IPS DF 4.7 (cell line): ENCODE measurements at regions not wholly inside any gene's neighbourhood (a gene's known extent, or its start where the extent isn't known, plus 50 kb on each side); places are given as distances from the start of the nearest gene placed in this dataset.

Experiments
- DNase-seq: peaks from one replicate; pipeline ENCODE4 v3.0.0-alpha.2; 2013; ENCODE audit warnings: low spot score; ENCODE audit errors: extremely low read depth

DNA sequence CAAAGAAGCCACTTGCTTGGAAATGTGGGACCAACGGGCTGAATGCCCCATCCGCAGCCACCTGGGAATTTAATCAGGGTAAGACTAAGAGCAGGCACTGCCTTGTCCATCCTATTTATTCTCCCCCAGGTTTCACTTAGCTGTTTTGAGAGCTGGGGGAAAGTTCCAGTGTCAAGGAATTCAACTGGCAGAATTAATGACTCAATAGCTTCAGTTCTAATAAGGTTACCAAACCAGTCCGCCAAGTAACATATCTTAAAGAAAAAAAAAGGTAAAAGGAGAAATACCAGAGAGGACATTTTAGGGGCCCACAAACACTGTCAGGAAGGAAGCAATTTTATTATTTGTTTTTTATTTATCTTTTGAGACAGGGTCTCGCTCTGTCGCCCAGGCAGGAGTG is 157.6 kb upstream of the SOD1 start:
- DNase-seq: no peak

DNA sequence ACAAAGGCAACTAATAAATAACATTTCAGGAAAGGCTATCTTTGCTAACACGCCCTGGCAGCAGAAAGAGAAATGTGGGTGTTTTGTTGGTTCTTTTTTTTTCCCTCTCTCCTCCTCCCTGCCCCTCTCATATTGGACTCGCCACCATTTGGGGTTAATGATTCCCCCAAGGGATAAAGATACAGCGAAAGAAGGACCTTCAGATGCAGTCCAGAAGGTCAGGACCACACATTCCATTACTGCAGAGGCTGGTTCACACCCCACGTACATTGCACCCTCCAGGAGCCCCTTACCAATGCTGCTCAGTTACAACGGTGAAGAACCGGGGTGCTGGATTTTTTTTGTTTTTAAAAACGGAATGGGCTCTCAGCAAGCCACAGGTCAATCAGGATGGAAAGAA is 156.9 kb upstream of the TIAM1 start:
- DNase-seq: no peak

DNA sequence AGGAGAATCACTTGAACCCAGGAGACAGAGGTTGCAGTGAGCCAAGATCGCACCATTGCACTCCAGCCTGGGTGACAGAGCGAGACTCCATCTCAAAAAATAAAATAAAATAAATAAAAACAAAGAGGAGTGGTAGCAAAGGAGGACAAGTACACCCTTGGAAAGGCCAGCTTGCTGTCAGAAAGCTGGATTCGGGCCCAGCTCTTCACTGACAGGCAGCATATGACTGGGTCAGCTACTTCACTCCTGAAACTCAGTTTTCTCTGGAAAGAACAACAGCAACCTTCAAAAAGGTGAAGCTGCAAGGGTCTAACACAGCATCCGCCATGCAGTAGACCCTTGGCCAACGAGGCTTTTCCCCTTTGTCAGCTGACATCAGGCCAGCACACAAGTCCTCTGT is 156.0 kb upstream of the TIAM1 start:
- no peak for DNase-seq

DNA sequence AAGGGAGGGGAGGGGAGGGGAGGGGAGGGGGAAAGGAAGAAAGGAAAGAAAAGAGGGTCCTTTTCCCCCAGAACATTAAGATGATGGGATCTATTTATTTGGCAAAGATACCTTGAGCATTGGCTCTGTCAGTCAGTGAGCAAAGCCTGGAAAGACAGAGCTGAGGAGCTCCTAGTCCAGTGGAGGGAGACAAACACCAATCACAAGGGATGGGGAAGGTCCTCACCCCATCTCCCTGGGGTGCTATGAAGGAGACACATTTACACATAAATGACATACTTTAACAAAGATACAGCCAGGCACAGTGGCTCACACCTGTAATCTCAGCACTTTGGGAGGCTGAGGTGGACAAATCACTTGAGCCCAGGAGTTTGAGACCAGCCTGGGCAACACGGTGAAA is 154.9 kb upstream of the TIAM1 start:
- DNase-seq: no peak

DNA sequence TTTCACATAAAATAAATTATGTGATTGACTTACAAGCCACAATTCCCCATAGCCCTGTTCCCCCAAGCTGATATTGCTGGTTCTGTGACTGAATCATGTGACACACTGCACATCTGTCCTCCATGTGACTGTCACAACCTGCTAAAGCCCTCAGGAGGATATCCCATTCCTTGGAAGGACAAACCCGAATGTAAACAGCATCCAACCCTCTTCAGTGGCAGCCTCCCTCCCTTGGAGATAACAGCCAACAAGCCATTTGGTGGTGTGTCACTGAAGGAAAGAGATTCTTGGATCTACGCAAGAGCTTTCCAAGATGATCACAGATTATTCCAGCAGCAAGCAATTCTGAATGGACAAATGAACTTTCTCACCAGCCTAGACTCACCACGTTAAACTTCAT is 153.9 kb upstream of the TIAM1 start:
- no peak for DNase-seq

DNA sequence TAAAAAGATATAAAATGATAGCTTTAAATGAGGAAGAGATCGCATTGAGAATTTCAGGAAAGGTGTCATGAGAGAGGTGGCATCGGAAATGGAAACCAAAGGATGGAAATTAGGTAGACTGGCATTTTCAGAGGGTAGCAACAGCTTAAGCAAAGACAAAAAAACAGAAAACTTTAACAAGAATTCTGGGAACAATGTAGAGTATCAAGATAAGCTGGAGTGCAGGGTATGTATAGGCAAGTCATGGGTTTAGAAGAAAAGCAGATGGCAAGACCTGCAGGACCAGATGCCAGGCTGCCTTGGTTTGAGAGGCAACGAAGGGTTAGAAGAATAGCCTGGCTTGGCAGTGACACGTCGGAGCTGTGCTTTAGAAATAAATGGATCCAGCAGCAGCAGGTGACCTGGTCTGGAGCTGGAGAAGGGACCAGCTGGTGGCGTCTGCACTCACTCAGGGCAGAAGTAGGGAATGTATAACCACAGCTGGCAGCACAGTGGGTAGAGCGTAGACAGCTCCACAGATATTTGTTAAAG is 149.4 kb upstream of the TIAM1 start:
- DNase-seq: no peak

DNA sequence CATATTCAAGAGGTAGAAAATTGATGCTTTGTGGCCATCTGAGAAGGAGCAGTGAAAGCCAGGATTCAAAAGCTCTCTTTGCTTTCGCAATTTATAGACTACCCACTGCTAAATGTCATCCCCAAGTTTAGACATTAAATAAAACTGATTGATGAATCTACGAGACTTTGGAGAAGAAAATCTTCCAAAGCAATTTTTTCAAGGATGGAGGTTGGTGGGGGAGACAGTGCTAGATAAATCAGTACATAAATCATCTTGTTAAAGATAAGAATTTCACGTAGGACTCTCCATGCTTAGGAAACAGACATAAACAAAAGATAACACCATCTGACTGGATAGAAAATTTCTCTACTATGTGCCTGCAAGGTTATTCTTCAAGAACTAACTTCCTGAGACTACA is 147.6 kb upstream of the TIAM1 start:
- no peak for DNase-seq

DNA sequence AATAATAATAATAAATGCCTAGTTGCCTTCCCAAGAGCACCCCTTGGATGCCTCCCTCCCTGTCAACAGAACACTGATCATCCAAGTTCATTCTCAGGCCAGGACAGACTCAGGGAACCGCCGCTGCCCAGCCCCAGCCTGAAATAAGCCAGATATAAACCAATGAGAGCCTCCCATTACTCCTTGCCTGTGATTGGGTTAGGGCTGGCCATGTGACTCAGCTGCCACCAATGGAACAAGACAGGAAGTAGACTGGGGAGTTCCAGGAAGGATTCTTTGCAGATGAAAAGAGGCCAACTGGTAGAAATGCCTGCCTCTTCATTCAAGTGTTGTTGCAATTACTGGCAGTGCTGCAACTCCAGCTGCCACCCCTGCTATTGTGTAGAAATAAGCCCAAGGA is 146.4 kb upstream of the TIAM1 start:
- no peak for DNase-seq

DNA sequence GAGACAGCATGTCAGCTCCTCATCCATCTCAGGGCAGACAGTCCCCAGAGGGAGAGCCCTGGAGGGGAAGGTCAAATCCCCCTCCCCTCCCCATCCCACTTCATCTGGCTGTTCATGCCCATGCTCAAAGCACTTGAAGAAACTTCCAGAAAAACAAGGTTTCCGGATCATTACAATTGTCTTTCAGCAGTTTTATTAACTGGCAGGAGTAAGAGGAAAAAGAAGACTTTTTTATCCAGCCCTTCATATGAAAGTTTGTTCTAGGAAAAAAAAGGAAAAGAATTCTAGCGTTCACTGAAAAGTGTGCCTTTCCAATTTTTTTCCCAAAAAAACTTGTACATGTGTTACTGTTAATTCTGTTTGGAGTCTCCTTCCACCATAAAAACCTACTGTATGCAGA is 145.7 kb upstream of the TIAM1 start:
- DNase-seq: no peak

DNA sequence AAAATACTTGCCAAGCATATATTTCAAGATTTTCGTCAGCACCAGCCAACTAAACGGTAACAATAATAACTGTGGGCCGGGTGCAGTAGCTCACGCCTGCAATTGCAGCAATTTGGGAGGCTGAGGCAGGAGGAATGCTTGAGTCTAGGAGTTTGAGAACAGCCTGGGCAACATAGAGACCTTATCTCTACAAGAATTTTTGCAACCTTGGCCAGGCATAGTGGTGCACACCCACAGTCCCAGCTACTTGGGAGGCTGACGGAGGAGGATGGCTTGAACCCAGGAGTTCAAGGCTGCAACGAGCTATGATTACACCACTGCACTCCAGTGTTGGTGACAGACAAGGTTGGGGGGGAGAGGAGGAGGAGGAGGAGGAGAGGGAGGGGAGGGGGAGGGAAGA is 145.0 kb upstream of the TIAM1 start:
- DNase-seq: no peak

DNA sequence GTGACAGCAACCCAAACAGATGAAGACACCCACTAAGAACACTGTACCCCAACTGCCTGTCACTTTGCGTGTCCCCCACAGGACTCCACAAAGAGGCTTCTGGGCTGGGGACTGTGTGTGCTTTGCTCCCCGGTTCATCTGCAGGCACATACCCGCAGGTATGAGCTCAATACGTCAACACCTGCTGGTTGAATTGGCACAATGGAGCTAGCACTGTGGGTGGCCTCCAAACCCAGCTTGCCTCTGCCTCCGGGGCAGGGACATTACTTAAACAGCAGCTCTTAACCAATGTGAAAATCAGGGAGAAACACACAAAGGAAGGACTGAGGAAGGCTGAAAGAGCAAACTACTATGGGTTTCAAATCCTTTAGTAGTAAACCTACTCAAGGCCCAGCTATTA is 140.2 kb upstream of the TIAM1 start:
- no peak for DNase-seq

DNA sequence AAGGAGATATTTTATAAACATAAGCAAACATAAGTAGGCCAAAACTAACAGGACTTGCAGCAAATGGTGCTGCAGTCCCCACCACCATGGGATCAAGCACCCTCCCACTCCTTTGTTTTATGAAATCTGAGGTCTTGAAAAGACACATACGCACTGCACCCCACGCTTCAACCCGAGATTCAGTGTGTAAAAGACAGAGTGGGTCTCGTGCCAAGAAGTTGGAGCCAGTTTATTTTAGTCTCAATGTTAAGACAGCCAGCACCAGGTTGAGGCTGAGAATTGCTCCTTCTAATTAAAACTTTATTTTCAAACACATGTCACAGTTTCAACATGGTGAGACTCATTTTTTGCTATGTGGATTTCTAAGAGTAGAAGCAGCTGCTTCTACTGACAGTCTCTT is 139.1 kb upstream of the TIAM1 start:
- no peak for DNase-seq

DNA sequence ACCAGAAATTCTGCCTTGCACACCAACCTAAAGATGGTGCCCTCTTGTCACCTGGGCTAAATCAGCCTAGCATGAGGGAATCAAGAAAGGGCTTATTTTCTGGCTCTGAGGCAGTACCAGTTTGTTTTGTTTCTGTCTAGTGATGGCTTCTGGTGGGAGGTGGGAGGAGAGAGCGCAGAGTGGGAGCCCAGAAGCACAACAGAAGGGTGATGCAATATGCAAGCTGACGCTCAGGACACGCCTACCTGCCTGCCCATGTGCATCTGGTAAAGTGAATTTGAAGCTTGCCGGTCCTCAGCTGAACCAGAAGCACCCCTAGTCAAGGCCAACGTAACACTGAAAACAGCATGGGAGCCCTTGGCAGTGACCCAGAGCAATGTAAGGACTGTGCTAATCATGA is 138.4 kb upstream of the TIAM1 start:
- DNase-seq: no peak

DNA sequence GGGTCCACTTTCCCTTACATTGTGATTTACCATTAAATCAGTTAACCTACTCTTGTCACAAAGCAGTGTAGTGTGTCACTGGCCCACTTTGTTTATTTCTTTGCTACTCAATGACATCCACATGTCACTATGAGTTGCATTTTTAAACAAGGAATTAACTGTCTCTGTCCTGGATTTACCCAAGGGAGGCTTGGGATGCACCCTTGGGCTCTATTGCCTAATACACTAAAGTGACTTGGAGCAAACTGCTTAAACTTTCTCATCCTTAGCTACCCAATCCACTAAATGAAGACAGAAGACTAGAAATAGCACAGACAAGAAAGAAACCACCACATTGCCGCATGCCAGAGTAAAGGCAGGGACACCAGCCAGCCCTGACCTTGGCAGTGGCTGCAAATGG is 136.2 kb upstream of the TIAM1 start:
- DNase-seq: no peak

DNA sequence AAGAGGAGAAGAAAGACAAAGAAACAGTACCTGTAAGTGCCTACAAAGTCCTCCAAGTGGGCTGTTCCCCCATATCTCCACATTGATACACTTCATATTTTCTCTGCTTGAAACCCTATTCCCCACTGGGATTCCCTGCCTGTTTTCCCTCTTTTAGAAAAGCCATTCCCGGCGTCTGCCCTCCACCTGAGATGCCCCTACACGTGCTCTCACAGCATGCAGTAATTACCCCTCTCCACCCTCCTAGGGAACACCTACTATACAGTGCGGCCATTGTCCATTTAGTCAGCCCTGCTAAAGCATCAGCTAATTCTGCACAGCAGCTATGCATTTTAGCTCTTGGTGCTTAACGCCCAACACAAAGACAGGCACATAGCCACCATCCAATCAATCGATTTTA is 135.7 kb upstream of the TIAM1 start:
- DNase-seq: no peak

DNA sequence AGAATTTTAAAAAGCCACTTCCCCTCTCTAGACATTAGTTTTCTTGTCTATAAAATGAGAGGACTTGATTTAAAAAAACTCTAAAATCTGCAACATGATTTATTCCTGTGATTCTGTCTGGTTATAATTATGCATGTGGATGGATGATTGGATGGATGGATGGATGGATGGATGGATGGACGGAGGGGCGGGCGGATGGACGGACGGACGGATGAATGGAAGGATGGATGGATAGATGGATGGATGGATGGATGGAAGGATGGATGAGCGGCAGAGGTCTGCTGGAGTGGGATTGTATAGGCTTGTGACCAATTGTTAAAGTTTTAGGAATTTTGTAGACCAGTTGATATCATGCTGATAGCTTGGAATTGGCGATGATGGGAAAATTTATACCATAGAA is 135.2 kb upstream of the TIAM1 start:
- no peak for DNase-seq

DNA sequence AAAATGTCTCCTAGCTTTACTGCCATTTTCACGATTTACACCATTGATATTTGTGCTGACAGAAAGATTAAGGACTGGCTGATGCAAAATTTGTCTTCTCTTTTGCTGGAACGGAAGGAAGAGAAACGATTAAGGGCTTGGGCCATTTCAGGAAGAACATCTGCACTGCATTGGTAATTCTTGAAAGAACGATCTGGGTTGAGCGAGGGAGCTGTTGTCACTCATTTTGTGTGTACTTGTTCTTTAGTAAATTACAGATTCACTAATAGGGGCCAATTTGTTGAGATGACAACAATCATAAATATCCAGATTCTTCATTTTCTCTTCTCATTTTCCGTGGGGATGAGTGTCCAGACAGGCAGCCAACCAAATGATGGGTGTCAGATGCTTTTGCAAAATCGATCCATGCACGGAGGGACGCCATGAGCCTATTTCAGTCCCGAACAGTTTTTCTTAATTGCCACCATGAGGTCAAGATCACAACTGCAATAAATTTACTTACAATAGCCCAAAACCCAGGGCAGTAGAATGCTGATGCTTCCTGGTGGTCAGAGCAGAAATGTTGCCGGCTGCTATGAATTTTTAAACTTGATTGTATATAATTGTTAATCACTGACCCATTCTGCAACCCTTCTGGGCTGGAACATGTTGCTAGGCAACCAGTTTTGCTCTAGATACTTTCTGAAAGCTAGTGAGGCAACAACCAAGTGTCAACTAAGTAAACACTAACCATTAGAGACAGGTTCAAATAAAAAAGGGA is 132.4 kb upstream of the TIAM1 start:
- DNase-seq: no peak

DNA sequence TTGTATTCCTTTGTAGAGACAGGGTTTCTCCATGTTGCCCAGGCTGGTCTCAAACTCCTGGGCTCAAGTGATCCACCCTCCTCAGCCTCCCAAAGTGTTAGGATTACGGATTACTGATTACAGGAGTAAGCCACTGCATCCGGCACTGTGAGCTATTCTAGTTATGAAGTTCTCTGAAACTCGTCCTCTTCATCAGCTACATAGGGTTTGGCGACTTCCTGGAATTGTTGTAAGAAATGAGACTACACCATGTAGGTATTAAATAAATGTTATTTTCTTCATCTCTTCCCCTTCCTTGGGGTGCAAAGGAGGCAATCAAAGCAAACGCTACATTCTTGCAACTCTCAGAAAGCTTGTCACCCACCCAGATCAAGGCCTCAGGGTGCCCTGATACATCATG is 131.2 kb upstream of the TIAM1 start:
- no peak for DNase-seq

DNA sequence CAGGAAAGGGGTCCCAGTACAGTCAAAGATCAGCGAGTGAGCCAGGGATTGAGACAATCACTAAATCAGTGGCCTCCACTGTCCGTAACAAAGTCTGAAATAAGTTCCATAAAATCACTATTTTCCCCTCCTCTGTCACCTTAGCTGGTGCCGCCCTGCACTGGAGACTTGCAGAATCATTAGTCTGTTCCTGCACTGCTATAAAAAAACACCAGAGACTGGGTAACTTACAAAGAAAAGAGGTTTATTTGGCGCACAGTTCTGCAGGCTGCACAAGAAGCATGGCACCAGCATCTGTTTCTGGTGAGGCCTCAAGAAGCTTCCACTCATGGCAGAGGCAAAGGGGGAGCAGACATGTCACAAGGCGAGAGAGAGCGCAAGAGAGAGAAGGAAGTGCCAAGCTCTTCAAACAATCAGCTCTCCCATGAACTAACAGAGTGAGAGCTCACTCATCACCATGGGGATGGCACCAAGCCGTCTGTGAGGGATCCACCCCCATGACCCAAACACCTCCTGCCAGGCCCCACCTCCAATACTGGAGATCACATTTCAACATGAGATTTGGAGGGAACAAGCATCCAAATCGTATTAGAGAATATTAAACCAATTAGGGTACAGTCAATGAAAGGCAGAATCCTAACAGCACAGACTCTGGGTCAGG is 129.8 kb upstream of the TIAM1 start:
- no peak for DNase-seq

DNA sequence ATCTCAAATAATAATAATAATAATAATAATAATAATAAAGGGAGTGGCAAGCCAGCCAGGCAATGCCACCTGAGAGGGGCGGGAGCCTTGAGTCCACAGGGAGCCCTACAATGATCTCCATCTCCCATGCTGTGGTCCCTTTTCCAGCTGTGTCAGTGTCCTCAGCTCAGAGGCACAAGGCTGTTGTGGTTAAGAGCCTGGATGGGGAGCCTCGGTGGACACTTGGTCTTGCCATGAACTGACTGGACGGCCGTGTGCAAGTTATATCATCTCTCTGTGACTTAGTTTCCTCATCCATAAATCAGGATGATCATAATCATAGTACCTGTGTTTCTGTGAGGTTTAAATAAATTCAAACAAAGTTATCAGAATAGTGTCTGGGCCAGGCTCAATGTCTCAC is 127.8 kb upstream of the TIAM1 start:
- no peak for DNase-seq

DNA sequence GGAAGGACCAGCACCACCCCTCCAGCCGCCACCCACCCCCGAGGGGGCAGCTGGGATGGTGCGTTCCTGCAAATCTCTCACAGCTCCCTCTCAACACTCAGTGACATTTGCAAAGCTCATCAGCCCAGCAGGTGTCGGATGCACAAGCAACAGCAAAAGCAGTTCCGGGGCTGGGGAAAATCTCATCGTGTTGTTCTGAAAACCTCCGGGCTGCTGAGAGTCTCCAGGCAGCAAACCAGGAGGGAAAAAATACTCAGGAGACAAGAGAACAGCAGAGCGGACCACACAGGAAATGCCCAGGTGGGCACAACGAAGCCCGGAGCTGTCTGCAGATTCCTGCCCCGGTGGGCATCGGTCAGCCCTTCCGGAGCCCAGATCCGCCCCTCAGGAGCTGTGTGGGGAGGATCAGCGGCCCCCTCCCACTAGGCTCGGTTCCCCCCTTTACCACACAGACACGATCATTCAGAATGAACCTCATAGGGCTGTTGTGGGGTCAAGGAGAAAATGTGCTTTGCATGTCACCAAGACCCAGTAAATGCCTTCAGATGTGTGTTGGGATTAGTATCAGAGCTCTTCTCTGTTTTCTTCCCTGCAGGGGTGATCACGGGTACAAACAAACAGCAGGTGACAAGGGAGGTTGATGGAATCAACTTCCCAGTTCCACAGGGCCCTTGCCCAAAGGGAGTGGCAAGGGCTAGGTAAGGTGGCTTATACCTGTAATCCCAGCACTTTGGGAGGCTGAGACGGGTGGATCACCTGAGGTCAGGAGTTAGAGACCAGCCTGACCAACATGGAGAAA is 127.0 kb upstream of the TIAM1 start:
- DNase-seq: no peak

DNA sequence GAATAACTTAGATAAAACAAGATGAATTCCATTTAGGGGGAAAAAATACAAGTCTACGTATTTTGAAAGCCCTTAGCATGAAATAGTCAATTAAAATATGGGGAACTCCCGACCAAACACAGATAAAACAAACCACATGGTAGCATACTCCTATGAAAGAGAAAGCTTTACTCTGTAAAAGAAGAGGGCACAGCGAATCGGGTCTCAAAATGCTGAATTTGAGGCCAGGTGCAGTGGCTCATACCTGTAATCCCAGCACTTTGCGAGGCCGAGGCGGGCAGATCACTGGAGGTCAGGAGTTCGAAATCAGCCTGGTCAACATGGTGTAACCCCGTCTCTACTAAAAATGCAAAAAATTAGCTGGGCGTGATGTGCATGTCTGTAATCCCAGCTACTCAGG is 116.9 kb upstream of the TIAM1 start:
- no peak for DNase-seq
